WTC11 (cell line): ENCODE measurements at regions not wholly inside any gene's neighbourhood (a gene's known extent, or its start where the extent isn't known, plus 50 kb on each side); places are given as distances from the start of the nearest gene placed in this dataset.
"Not testable (repeated sequence)": the region's sequence is repeated elsewhere in the genome, so short reads cannot be mapped to it uniquely, and the experiment has no call there.

Experiments used
- ATAC-seq: fragments of 200-7000 bp; cut with Tn5 transposase; 2 replicates; pipeline ENCODE4 v1.10.0; 2021; ENCODE audit warnings: mild to moderate bottlenecking, moderate library complexity
- CTCF ChIA-PET: fragments of 300-600 bp; sonication (Branson Sonifier 250); formaldehyde crosslinking; loops from one replicate; lab custom pipeline; 2021; ENCODE audit warnings: antibody characterized with exemption; lab: Charles Lee
- POLR2A ChIA-PET: fragments of 350-600 bp; sonication (Branson Sonifier 250); formaldehyde crosslinking; loops from one replicate; lab custom pipeline; 2021; ENCODE audit warnings: antibody characterized with exemption; lab: Charles Lee
- DNase-seq: peaks from one replicate; pipeline ENCODE4 v3.0.0; 2021; ENCODE audit warnings: low spot score
- H3K27ac Mint-ChIP-seq: 2 replicates; pipeline ENCODE4 v1.8.0; 2021; ENCODE audit warnings: mixed read lengths
- H3K27me3 Mint-ChIP-seq: 2 replicates; pipeline ENCODE4 v1.8.0; 2021; ENCODE audit warnings: low read depth, mild to moderate bottlenecking, moderate library complexity, mixed read lengths
- H3K36me3 Mint-ChIP-seq: 2 replicates; pipeline ENCODE4 v1.8.0; 2021; ENCODE audit warnings: mixed read lengths
- H3K4me1 Mint-ChIP-seq: 2 replicates; pipeline ENCODE4 v1.8.0; 2022; ENCODE audit warnings: mixed read lengths
- H3K4me3 Mint-ChIP-seq: 2 replicates; pipeline ENCODE4 v1.8.0; 2021; ENCODE audit warnings: mild to moderate bottlenecking, moderate library complexity, mixed read lengths
- H3K9me3 Mint-ChIP-seq: 2 replicates; pipeline ENCODE4 v1.8.0; 2021; ENCODE audit warnings: mixed read lengths
- AR ChIP-seq: fragments of 250-450 bp; sonication (Bioruptor Pico); IDR thresholded peaks from 2 replicates; pipeline ENCODE4 v1.9.0; 2021; ENCODE audit warnings: mild to moderate bottlenecking
- CREM ChIP-seq: sonication (generic); formaldehyde crosslinking; IDR thresholded peaks from 2 replicates; pipeline ENCODE4 v1.8.1; 2022; ENCODE audit warnings: mild to moderate bottlenecking, missing genetic modification reagents, moderate library complexity
- EMX1 ChIP-seq: fragments of 250-450 bp; sonication (Bioruptor Pico); IDR thresholded peaks from 2 replicates; pipeline ENCODE4 v1.8.0; 2021; ENCODE audit warnings: mild to moderate bottlenecking
- ETV6 ChIP-seq: sonication (generic); formaldehyde crosslinking; IDR thresholded peaks from 2 replicates; pipeline ENCODE4 v1.8.1; 2022; ENCODE audit warnings: mild to moderate bottlenecking, missing genetic modification reagents
- GABPB1 ChIP-seq: sonication (generic); formaldehyde crosslinking; IDR thresholded peaks from 2 replicates; pipeline ENCODE4 v1.8.1; 2023; ENCODE audit warnings: mild to moderate bottlenecking, missing genetic modification reagents
- GTF2I ChIP-seq: fragments of 250-450 bp; sonication (Bioruptor Pico); conservative IDR thresholded peaks from 2 replicates; pipeline ENCODE4 v1.4.0; 2021; ENCODE audit warnings: mild to moderate bottlenecking
- HMGXB4 ChIP-seq: sonication (generic); formaldehyde crosslinking; IDR thresholded peaks from 2 replicates; pipeline ENCODE4 v1.8.1; 2023; ENCODE audit warnings: mild to moderate bottlenecking, moderate library complexity, missing genetic modification reagents
- IRF1 ChIP-seq: sonication (generic); formaldehyde crosslinking; IDR thresholded peaks from 2 replicates; pipeline ENCODE4 v1.8.0; 2023; ENCODE audit warnings: missing genetic modification reagents
- IRF2 ChIP-seq: sonication (generic); formaldehyde crosslinking; IDR thresholded peaks from 2 replicates; pipeline ENCODE4 v1.8.0; 2022; ENCODE audit warnings: low read depth, missing genetic modification reagents, borderline replicate concordance
- MAX ChIP-seq: sonication (generic); formaldehyde crosslinking; IDR thresholded peaks from 2 replicates; pipeline ENCODE4 v1.8.0; 2022; ENCODE audit warnings: mild to moderate bottlenecking, missing genetic modification reagents
- MYBL2 ChIP-seq: sonication (generic); formaldehyde crosslinking; IDR thresholded peaks from 2 replicates; pipeline ENCODE4 v1.8.1; 2023; ENCODE audit warnings: mild to moderate bottlenecking, moderate library complexity, missing genetic modification reagents
- RELA ChIP-seq: sonication (generic); formaldehyde crosslinking; IDR thresholded peaks from 2 replicates; pipeline ENCODE4 v1.8.1; 2022; ENCODE audit warnings: missing genetic modification reagents, mild to moderate bottlenecking, borderline replicate concordance
- RORB ChIP-seq: fragments of 250-450 bp; sonication (Bioruptor Pico); IDR thresholded peaks from 2 replicates; pipeline ENCODE4 v1.9.0; 2021; ENCODE audit warnings: mild to moderate bottlenecking
- SMAD4 ChIP-seq: sonication (generic); formaldehyde crosslinking; IDR thresholded peaks from 2 replicates; pipeline ENCODE4 v1.8.0; 2022; ENCODE audit warnings: mild to moderate bottlenecking, missing genetic modification reagents
- ZNF138 ChIP-seq: sonication (generic); formaldehyde crosslinking; conservative IDR thresholded peaks from 2 replicates; pipeline ENCODE4 v1.8.1; 2022; ENCODE audit warnings: mild to moderate bottlenecking, moderate library complexity, missing genetic modification reagents
- ZNF416 ChIP-seq: fragments of 250-450 bp; sonication (Bioruptor Pico); IDR thresholded peaks from 2 replicates; pipeline ENCODE4 v1.9.0; 2021; ENCODE audit warnings: mild to moderate bottlenecking, inconsistent platforms
- ZNF425 ChIP-seq: fragments of 250-450 bp; sonication (Bioruptor Pico); conservative IDR thresholded peaks from 2 replicates; pipeline ENCODE4 v1.9.0; 2021; ENCODE audit warnings: mild to moderate bottlenecking
- ZNF532 ChIP-seq: fragments of 250-450 bp; sonication (Bioruptor Pico); IDR thresholded peaks from 2 replicates; pipeline ENCODE4 v1.9.0; 2021; ENCODE audit warnings: mild to moderate bottlenecking, borderline replicate concordance
- ZNF671 ChIP-seq: fragments of 250-450 bp; sonication (Bioruptor Pico); IDR thresholded peaks from 2 replicates; pipeline ENCODE4 v1.8.0; 2021; ENCODE audit warnings: mild to moderate bottlenecking

- POLR2A ChIA-PET = no interaction called here
- ATAC-seq (no peak), DNase-seq (no peak)
- CTCF ChIA-PET = no interaction called here
- peaks cover 13% of the 10 kb centered on the region for H3K4me1 Mint-ChIP-seq
- H3K27ac Mint-ChIP-seq = no peak overlapping the region
- no peaks in the 10 kb centered on the region for H3K9me3 Mint-ChIP-seq
- no peak for TF ChIP-seq ETV6 (CRISPR knock-in tag)
- no peak for TF ChIP-seq RORB (CRISPR knock-in tag)
- TF ChIP-seq AR (CRISPR knock-in tag) = no peak
- no peak for TF ChIP-seq RELA
- no peak for TF ChIP-seq ZNF532 (CRISPR knock-in tag)
- no peak for TF ChIP-seq ZNF671 (CRISPR knock-in tag)
- no peak for TF ChIP-seq EMX1 (CRISPR knock-in tag)
- TF ChIP-seq ZNF138 (CRISPR knock-in tag) = no peak
- TF ChIP-seq, all 79 proteins: peak for 0
- Mint-ChIP-seq H3K4me3 (no peak overlapping the region), H3K27me3 (no peaks in the 10 kb centered on the region), H3K36me3 (no peaks in the 10 kb centered on the region)
Observed at GRCh38 chr5:101455851-101456250, 552.8 kb upstream of the ST8SIA4 start.

- POLR2A ChIA-PET = no interaction called here
- CTCF ChIA-PET = no interaction called here
- no peaks in the 10 kb centered on the region for H3K27me3 Mint-ChIP-seq
- H3K9me3 Mint-ChIP-seq = no peaks in the 10 kb centered on the region
- TF ChIP-seq ZNF416 (no peak), GTF2I (CRISPR knock-in tag) (no peak), ZNF425 (CRISPR knock-in tag) (no peak), IRF1 (CRISPR knock-in tag) (no peak), IRF2 (no peak), HMGXB4 (CRISPR knock-in tag) (no peak), SMAD4 (CRISPR knock-in tag) (no peak), MYBL2 (CRISPR knock-in tag) (no peak), GABPB1 (CRISPR knock-in tag) (no peak), CREM (CRISPR knock-in tag) (no peak), MAX (CRISPR knock-in tag) (no peak)
- H3K36me3 Mint-ChIP-seq = no peaks in the 10 kb centered on the region
- no peak overlapping the region for H3K27ac Mint-ChIP-seq
- ATAC-seq = no peak
- H3K4me1 Mint-ChIP-seq = peaks cover 19% of the 10 kb centered on the region
- H3K4me3 Mint-ChIP-seq = no peak overlapping the region
- no peak for DNase-seq
Observed at GRCh38 chr5:101455048-101455447, 552.0 kb upstream of the ST8SIA4 start.

- Mint-ChIP-seq H3K36me3 (peaks cover 30% of the 10 kb centered on the region), H3K9me3 (peaks cover 42% of the 10 kb centered on the region)
- H3K27ac Mint-ChIP-seq, POLR2A ChIA-PET, CTCF ChIA-PET, H3K4me3 Mint-ChIP-seq, DNase-seq, ATAC-seq, H3K4me1 Mint-ChIP-seq, H3K27me3 Mint-ChIP-seq: not testable (repeated sequence)
Observed at GRCh38 chr5:101442281-101442680, 539.2 kb upstream of the ST8SIA4 start.
